ENCODE measurements at regions not wholly inside any gene's neighbourhood (a gene's known extent, or its start where the extent isn't known, plus 50 kb on each side); places are given as distances from the start of the nearest gene placed in this dataset.

DNA sequence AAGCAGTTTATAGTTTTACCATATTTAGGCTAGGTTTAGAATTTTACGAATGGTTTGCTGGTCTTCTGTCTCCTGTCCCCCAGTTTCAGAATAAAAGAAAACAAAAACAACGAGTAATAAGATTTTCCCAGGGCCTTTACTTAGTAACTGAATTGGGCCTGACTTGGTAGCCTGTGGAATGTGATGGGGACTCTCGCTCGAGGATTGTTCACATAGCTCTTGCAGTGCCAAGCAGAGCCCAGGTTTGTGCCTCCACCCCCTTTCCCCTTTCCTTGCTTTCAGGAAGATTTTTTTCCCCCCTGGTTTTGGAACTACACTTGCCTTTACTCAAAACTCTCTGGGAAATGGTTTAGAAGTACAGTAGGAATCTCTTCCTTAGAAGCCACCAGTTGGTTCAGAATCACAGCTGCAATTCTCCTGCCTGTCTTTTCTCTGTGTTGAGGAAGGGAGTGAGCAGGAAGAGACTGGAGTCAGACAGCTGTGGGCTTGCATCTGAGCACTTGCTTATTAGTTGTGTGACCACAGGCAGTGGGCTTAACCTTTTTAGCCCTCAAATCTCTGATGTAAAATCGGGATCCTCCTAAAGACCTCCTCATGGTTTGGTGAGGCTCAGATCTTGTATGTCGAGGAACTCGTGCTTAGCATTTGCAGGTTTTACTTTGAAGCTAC, 501.2 kb downstream of the PCNX1 start:
- Histone ChIP-seq H3K27ac (no peak overlapping the region), H3K27me3 (replicated peaks; ENCODE audit: insufficient read depth) (no peaks in the 10 kb centered on the region), H3K4me1 (replicated peaks) (no peaks in the 10 kb centered on the region), H3K36me3 (no peaks in the 10 kb centered on the region), H3K9me3 (no peaks in the 10 kb centered on the region), H3K4me3 (no peak overlapping the region)
- 89% methylated on average over 7 of the region's 7 CpGs for WGBS
- no peak for DNase-seq (ENCODE audit: low spot score)
- intact Hi-C loops (cut with DNase I) = no loop called here
- TF ChIP-seq, protein P1, sequence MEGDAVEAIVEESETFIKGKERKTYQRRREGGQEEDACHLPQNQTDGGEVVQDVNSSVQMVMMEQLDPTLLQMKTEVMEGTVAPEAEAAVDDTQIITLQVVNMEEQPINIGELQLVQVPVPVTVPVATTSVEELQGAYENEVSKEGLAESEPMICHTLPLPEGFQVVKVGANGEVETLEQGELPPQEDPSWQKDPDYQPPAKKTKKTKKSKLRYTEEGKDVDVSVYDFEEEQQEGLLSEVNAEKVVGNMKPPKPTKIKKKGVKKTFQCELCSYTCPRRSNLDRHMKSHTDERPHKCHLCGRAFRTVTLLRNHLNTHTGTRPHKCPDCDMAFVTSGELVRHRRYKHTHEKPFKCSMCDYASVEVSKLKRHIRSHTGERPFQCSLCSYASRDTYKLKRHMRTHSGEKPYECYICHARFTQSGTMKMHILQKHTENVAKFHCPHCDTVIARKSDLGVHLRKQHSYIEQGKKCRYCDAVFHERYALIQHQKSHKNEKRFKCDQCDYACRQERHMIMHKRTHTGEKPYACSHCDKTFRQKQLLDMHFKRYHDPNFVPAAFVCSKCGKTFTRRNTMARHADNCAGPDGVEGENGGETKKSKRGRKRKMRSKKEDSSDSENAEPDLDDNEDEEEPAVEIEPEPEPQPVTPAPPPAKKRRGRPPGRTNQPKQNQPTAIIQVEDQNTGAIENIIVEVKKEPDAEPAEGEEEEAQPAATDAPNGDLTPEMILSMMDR (IDR thresholded peaks at IDR 0.05) = no peak
- TF ChIP-seq POLR2AphosphoS5 (IDR thresholded peaks at IDR 0.05) (no peak), POLR2A (IDR thresholded peaks at IDR 0.05) (no peak)

DNA sequence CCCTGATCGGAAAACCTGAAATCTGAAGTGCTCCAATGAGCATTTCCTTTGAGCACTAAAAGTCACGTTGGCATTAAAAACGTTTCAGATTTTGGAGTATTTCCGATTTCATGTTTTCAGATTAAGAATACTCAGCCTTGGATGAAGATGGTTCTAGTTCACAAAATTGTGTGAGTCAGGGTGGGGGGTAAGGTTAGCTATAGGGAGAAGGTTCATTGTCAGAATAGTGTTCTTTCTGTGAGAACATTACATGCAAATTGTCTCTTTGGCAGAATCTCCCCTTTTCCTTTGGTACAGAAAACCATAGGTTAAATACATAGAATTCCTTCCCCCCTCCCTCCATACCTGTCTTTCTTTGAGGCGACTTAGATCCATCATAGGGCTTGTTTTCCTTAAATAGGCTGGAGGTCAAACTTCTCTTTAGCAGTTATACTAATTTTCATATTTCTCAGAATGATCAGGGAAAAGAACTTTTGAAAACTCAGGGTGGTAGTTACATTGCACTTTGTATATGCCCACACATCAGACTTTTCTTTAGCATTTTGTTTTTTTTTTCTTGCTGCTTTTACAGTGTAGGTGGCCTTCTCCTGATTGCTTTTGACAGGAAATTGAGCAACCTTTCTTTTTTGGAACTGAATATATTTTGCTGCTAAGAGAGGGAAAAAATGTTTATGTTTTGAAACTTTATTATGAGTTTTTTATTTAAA, 503.5 kb downstream of the PCNX1 start:
- H3K27me3 ChIP-seq (replicated peaks; ENCODE audit: insufficient read depth) = no peaks in the 10 kb centered on the region
- intact Hi-C loops (cut with DNase I) = no loop called here
- H3K27ac ChIP-seq = no peak overlapping the region
- no peak for DNase-seq (ENCODE audit: low spot score)
- H3K36me3 ChIP-seq = no peaks in the 10 kb centered on the region
- H3K9me3 ChIP-seq = no peaks in the 10 kb centered on the region
- no peak for TF ChIP-seq POLR2A (IDR thresholded peaks at IDR 0.05)
- no peak for TF ChIP-seq POLR2AphosphoS5 (IDR thresholded peaks at IDR 0.05)
- TF ChIP-seq, protein P1 (IDR thresholded peaks at IDR 0.05) = no peak
- H3K4me1 ChIP-seq (replicated peaks) = no peaks in the 10 kb centered on the region
- H3K4me3 ChIP-seq = no peak overlapping the region
- 96% methylated on average over 5 of the region's 5 CpGs for WGBS

DNA sequence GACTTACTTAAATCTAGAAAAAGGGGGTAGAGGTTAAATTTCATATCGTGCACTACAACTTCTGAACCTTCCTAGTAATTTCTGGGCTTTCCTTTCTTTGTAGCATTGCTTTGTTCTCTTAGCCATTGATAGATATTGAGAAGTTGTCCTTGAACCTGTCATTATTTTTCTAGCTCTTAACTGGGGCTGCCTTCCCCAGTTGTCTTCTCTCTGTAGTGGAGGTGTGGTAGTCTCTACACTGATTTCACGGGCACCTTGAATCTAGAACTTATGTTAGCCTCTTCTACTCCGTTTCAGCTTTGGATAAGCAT, 504.0 kb downstream of the PCNX1 start:
- H3K9me3 ChIP-seq = no peaks in the 10 kb centered on the region
- intact Hi-C loops (cut with DNase I) = no loop called here
- H3K27ac ChIP-seq = no peak overlapping the region
- WGBS = 83% methylated on average over 3 of the region's 3 CpGs
- no peaks in the 10 kb centered on the region for H3K4me1 ChIP-seq (replicated peaks)
- DNase-seq (ENCODE audit: low spot score) = no peak
- TF ChIP-seq POLR2A (IDR thresholded peaks at IDR 0.05) (no peak), POLR2AphosphoS5 (IDR thresholded peaks at IDR 0.05) (no peak)
- TF ChIP-seq, protein P1 (IDR thresholded peaks at IDR 0.05) = no peak
- H3K27me3 ChIP-seq (replicated peaks; ENCODE audit: insufficient read depth) = no peaks in the 10 kb centered on the region
- no peaks in the 10 kb centered on the region for H3K36me3 ChIP-seq
- H3K4me3 ChIP-seq = no peak overlapping the region

DNA sequence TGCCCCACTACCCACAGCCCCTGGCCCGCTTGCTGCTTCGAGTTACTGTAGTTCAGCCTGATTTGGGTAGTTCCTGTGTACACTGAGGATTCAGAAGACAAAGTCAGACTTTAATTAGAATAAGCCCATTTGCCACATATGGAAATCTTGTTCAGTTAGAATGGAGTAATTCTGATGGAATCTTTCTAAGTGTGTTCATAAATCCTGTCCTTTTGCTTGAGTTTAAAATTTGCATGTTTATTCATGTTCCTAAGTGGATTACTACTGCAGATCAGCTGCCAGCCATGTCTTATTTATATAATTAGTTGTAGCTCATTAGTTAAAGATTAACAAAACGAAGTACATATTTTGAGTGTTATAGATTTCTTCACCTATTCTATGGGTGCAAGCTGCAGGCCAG, 504.5 kb downstream of the PCNX1 start:
- intact Hi-C loops (cut with DNase I) = no loop called here
- no peak for TF ChIP-seq POLR2AphosphoS5 (IDR thresholded peaks at IDR 0.05)
- TF ChIP-seq, protein P1 (IDR thresholded peaks at IDR 0.05) = no peak
- no peak for TF ChIP-seq POLR2A (IDR thresholded peaks at IDR 0.05)

More for the DNA sequence above, 504.5 kb downstream of the PCNX1 start:
- no peak overlapping the region for H3K27ac ChIP-seq
- H3K4me1 ChIP-seq (replicated peaks) = no peaks in the 10 kb centered on the region
- H3K4me3 ChIP-seq = no peak overlapping the region
- no peak for DNase-seq (ENCODE audit: low spot score)
- no peaks in the 10 kb centered on the region for H3K36me3 ChIP-seq
- H3K9me3 ChIP-seq = no peaks in the 10 kb centered on the region
- H3K27me3 ChIP-seq (replicated peaks; ENCODE audit: insufficient read depth) = no peaks in the 10 kb centered on the region
- WGBS = 82% methylated on average over 3 of the region's 3 CpGs

All from prostate gland (tissue), 2 donors.